NOMO-1 treated with DMSO at 0.1 percent for 48 hours (cell line): ENCODE measurements at regions not wholly inside any gene's neighbourhood (a gene's known extent, or its start where the extent isn't known, plus 50 kb on each side); places are given as distances from the start of the nearest gene placed in this dataset.
A peak's percentile ranks its signal among the peaks of the same experiment; 100 is the strongest.

ENCODE experiments used
- DNase-seq: peaks from one replicate; lab custom pipeline; 2025; ENCODE audit not compliant: unreplicated experiment; lab: John Stamatoyannopoulos, UW

GRCh38 chr7:22676385-22676784 is 50.6 kb upstream of the IL6 start:
- DNase-seq, result peak; percentile 7

- DNase-seq, result no peak
Measured at GRCh38 chr7:22675917-22676343, 51.1 kb upstream of the IL6 start.

- no peak for DNase-seq
Measured at GRCh38 chr7:22675421-22675820, 51.6 kb upstream of the IL6 start.

GRCh38 chr7:22672846-22673680 is 53.9 kb upstream of the IL6 start:
- no peak for DNase-seq

GRCh38 chr7:22671177-22671879 is 55.7 kb upstream of the IL6 start:
- no peak for DNase-seq

- DNase-seq, result no peak
Measured at GRCh38 chr7:22670422-22670815, 56.6 kb upstream of the IL6 start.

GRCh38 chr7:22669692-22670421 is 57.1 kb upstream of the IL6 start:
- no peak for DNase-seq

- no peak for DNase-seq
Measured at GRCh38 chr7:22668971-22669401, 58.0 kb upstream of the IL6 start.

- no peak for DNase-seq
Measured at GRCh38 chr7:22667562-22668239, 59.3 kb upstream of the IL6 start.

- DNase-seq, result no peak
Measured at GRCh38 chr7:22667187-22667561, 59.8 kb upstream of the IL6 start.

- no peak for DNase-seq
Measured at GRCh38 chr7:22666732-22667131, 60.3 kb upstream of the IL6 start.

GRCh38 chr7:22665923-22666322 is 61.1 kb upstream of the IL6 start:
- no peak for DNase-seq

- DNase-seq, result no peak
Measured at GRCh38 chr7:22664988-22665798, 61.8 kb upstream of the IL6 start.

- DNase-seq, result no peak
Measured at GRCh38 chr7:22663721-22664120, 63.3 kb upstream of the IL6 start.

- peak; percentile 84 for DNase-seq
Measured at GRCh38 chr7:22663357-22663718, 63.7 kb upstream of the IL6 start.

- no peak for DNase-seq
Measured at GRCh38 chr7:22662556-22663356, 64.2 kb upstream of the IL6 start.

GRCh38 chr7:22662036-22662435 is 65.0 kb upstream of the IL6 start:
- DNase-seq, result peak; percentile 45

- no peak for DNase-seq
Measured at GRCh38 chr7:22660732-22661131, 66.3 kb upstream of the IL6 start.

GRCh38 chr7:22660293-22660692 is 66.7 kb upstream of the IL6 start:
- no peak for DNase-seq

GRCh38 chr7:22659741-22660140 is 67.3 kb upstream of the IL6 start:
- no peak for DNase-seq
